Fibroblast of mammary gland (primary cell): ENCODE measurements at regions not wholly inside any gene's neighbourhood (a gene's known extent, or its start where the extent isn't known, plus 50 kb on each side); places are given as distances from the start of the nearest gene placed in this dataset.

Experiments
- DNase-seq: peaks from one replicate; pipeline ENCODE4 v3.0.0-alpha.2; 2010; ENCODE audit warnings: low read depth
- H3K4me3 ChIP-seq: 2 replicates; pipeline ENCODE4 v1.5.1; 2011; ENCODE audit warnings: low read depth, mild to moderate bottlenecking, low read length, moderate library complexity; ENCODE audit not compliant: control insufficient read depth
- CTCF ChIP-seq: conservative IDR thresholded peaks from 2 replicates; pipeline ENCODE4 v1.5.1; 2011; ENCODE audit warnings: low read depth, low read length, inconsistent platforms; ENCODE audit not compliant: control insufficient read depth, insufficient read depth

- no peak overlapping the region for H3K4me3 ChIP-seq
- TF ChIP-seq CTCF: no peak
- no peak for DNase-seq
These were observed 249.1 kb upstream of the PREP start for GRCh38 chr6:105651969-105652368.

DNA sequence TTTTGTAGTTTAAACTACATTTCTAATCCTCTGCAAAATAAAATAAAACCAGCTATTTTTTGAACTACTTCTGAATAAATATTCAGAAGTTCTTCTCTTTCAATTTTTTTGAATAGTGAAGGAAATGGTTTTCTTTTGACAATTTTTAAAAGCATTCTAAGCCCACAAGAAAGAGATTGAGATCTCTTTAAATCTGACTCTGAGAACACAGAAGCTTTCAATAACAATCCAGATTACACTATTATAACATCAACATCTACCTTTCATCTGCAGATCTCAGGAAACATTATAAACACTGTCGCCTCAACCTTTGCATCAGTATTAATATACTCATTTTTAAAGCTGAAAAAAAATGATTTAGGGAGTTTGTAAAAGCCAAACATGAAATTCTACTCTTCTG is 247.5 kb upstream of the PREP start:
- no peak overlapping the region for H3K4me3 ChIP-seq
- no peak for DNase-seq
- TF ChIP-seq CTCF: no peak

DNA sequence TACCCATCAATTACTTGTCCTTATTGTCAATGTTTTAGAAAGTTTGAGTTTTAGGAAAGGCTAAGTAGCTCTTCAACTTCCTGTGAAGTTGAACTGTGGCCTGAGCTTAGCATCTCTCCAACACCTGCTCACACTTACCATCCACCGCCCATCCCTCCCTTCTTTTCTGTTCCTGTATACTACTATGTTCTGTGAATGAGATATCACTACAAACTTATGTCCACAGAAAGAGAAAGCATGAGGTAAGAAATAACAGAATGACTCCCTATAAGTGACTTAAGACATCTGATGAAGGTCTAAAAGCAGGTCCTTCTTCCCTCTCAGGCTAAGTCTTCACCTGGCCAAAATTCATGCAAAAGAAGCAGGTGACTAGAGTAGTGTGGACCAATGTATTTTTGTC is 246.3 kb upstream of the PREP start:
- TF ChIP-seq CTCF: no peak
- H3K4me3 ChIP-seq: no peak overlapping the region
- no peak for DNase-seq

- no peak for DNase-seq
- no peak overlapping the region for H3K4me3 ChIP-seq
- no peak for TF ChIP-seq CTCF
These were observed 245.4 kb upstream of the PREP start for GRCh38 chr6:105648276-105648675.

GRCh38 chr6:105646391-105646867 is 243.5 kb upstream of the PREP start:
- no peak for TF ChIP-seq CTCF
- H3K4me3 ChIP-seq: no peak overlapping the region
- peak; percentile 21 for DNase-seq

DNA sequence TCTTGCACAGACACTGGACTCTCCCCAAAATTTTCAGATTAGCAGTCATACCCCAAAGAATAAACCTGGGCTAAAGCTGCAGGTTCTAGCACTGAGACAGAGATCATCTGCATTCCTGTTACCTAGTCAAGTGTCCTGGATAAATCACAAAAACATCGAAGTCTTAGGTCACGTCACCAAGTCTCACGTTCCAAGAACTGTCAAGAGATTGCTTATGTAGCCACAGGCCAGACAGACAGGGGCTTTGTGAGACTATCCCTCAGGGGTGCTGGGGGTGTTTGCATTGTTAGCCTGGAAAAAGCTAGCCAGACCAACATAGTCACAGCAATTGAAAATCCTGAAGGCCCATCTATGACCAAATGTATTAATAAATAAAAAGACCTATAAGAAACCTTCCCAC is 243.1 kb upstream of the PREP start:
- TF ChIP-seq CTCF: no peak
- DNase-seq: no peak
- no peak overlapping the region for H3K4me3 ChIP-seq

DNA sequence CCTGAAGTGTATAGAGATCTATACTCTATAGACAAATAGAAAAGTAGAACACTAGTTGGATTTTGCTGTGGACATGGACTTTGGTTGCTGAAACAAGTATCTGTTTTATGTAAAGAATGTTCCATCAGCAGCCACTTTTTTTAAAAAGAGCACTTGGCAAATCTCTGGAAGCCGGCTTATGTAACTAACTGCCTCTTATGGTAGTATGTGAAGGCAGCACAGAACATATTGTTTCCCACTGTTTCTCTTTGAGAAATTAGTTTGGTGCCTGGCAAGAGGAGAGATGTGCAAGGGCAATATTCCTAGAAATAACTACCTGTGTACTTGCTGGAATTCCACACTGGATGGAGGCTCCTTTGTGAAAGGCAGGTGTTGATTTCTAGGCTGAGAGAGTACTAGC is 242.3 kb upstream of the PREP start:
- no peak overlapping the region for H3K4me3 ChIP-seq
- DNase-seq: no peak
- TF ChIP-seq CTCF: no peak
